Neural cell (in vitro differentiated cells): ENCODE measurements at regions not wholly inside any gene's neighbourhood (a gene's known extent, or its start where the extent isn't known, plus 50 kb on each side); places are given as distances from the start of the nearest gene placed in this dataset.

ENCODE experiments used
- EP300 ChIP-seq: fragments of 450-650 bp; conservative IDR thresholded peaks from 2 replicates; pipeline ENCODE4 v1.6.1; 2014; ENCODE audit warnings: antibody characterized with exemption, mild to moderate bottlenecking, moderate library complexity; ENCODE audit not compliant: poor library complexity, severe bottlenecking
- EZH2 ChIP-seq: fragments of 200-600, 300-800 bp; shearing (Covaris generic), sonication (generic); IDR thresholded peaks from 2 replicates; pipeline ENCODE4 v1.6.1; 2014; ENCODE audit warnings: antibody characterized with exemption, low read length, borderline replicate concordance, mild to moderate bottlenecking; ENCODE audit not compliant: insufficient read depth, poor library complexity, severe bottlenecking
- POLR2AphosphoS5 ChIP-seq: IDR thresholded peaks from 2 replicates; pipeline ENCODE4 v1.6.1; 2012
- RAD21 ChIP-seq: fragments of 450-650 bp; conservative IDR thresholded peaks from 2 replicates; pipeline ENCODE4 v1.6.1; 2014; ENCODE audit warnings: antibody characterized with exemption, mild to moderate bottlenecking, moderate library complexity
- SMC3 ChIP-seq: fragments of 450-650 bp; conservative IDR thresholded peaks from 2 replicates; pipeline ENCODE4 v1.6.1; 2014; ENCODE audit warnings: antibody characterized with exemption, mild to moderate bottlenecking, moderate library complexity; ENCODE audit not compliant: poor library complexity
- TF ChIP-seq, protein P1 (sequence below): fragments of 450-650 bp; IDR thresholded peaks from 2 replicates; pipeline ENCODE4 v1.5.1; 2014; ENCODE audit warnings: antibody characterized with exemption, mild to moderate bottlenecking, moderate library complexity; ENCODE audit not compliant: poor library complexity, severe bottlenecking
- TF ChIP-seq, protein P2 (sequence below): IDR thresholded peaks from 2 replicates; pipeline ENCODE4 v1.6.1; 2012; ENCODE audit warnings: borderline replicate concordance

DNA sequence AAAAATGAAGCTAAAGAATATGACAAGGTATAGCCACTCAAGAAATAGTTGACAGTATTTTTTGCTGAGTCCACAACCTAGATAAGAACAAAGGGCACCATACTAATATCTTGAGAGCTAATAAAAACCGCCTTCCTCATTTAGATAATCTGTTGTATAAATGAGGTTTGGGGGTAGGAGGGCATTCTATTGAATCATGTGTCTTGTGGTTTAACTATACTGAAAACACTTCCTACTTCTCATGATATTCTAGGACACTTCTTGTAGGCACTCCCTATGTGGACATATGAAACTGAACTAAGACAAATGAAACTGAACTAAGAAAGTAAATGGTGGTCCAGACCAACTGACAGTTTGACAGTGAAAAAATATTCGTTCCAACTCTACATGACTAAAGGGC, 1268.5 kb upstream of the C9orf72 start:
- TF ChIP-seq, protein P1, sequence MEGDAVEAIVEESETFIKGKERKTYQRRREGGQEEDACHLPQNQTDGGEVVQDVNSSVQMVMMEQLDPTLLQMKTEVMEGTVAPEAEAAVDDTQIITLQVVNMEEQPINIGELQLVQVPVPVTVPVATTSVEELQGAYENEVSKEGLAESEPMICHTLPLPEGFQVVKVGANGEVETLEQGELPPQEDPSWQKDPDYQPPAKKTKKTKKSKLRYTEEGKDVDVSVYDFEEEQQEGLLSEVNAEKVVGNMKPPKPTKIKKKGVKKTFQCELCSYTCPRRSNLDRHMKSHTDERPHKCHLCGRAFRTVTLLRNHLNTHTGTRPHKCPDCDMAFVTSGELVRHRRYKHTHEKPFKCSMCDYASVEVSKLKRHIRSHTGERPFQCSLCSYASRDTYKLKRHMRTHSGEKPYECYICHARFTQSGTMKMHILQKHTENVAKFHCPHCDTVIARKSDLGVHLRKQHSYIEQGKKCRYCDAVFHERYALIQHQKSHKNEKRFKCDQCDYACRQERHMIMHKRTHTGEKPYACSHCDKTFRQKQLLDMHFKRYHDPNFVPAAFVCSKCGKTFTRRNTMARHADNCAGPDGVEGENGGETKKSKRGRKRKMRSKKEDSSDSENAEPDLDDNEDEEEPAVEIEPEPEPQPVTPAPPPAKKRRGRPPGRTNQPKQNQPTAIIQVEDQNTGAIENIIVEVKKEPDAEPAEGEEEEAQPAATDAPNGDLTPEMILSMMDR = no peak
- TF ChIP-seq POLR2AphosphoS5 = no peak
- TF ChIP-seq EP300 = no peak
- no peak for TF ChIP-seq SMC3
- TF ChIP-seq EZH2 = no peak
- TF ChIP-seq RAD21 = no peak
- TF ChIP-seq, protein P2, sequence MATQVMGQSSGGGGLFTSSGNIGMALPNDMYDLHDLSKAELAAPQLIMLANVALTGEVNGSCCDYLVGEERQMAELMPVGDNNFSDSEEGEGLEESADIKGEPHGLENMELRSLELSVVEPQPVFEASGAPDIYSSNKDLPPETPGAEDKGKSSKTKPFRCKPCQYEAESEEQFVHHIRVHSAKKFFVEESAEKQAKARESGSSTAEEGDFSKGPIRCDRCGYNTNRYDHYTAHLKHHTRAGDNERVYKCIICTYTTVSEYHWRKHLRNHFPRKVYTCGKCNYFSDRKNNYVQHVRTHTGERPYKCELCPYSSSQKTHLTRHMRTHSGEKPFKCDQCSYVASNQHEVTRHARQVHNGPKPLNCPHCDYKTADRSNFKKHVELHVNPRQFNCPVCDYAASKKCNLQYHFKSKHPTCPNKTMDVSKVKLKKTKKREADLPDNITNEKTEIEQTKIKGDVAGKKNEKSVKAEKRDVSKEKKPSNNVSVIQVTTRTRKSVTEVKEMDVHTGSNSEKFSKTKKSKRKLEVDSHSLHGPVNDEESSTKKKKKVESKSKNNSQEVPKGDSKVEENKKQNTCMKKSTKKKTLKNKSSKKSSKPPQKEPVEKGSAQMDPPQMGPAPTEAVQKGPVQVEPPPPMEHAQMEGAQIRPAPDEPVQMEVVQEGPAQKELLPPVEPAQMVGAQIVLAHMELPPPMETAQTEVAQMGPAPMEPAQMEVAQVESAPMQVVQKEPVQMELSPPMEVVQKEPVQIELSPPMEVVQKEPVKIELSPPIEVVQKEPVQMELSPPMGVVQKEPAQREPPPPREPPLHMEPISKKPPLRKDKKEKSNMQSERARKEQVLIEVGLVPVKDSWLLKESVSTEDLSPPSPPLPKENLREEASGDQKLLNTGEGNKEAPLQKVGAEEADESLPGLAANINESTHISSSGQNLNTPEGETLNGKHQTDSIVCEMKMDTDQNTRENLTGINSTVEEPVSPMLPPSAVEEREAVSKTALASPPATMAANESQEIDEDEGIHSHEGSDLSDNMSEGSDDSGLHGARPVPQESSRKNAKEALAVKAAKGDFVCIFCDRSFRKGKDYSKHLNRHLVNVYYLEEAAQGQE = no peak
